Pancreas (tissue), 10 donors: ENCODE measurements at regions not wholly inside any gene's neighbourhood (a gene's known extent, or its start where the extent isn't known, plus 50 kb on each side); places are given as distances from the start of the nearest gene placed in this dataset.

Experiments used
- ATAC-seq, 4 donors: fragments of 200-7000 bp; cut with Tn5 transposase; one replicate each; pipeline versions ENCODE4 v1.8.0 to v1.9.1; 2020; ENCODE audit warnings: mild to moderate bottlenecking in 4 of 4, moderate library complexity in 4 of 4
- DNase-seq, 6 donors: peaks; one replicate each; pipeline ENCODE4 v3.0.0-alpha.2; 2020
- FAIRE-seq: peaks from 2 replicates; lab custom pipeline; 2012; peaks lifted over from hg19 to GRCh38; lab: Jason Lieb, UNC
- H3K27ac ChIP-seq, 4 donors: fragments of 200-600 bp; sonication (generic); 1 replicate in 3 of 4; 2 replicates in 1 of 4; pipeline versions ENCODE4 v1.5.0 to v1.8.0; 2020
- H3K27me3 ChIP-seq, 4 donors: fragments of 200-600 bp; one replicate each; pipeline ENCODE4 v1.8.0; 2021
- H3K36me3 ChIP-seq, 3 donors: fragments of 200-600 bp; sonication (generic) in 1 of 3; one replicate each; pipeline versions ENCODE4 v1.5.0 to v1.8.0; 2020 to 2021
- H3K4me1 ChIP-seq, 3 donors: fragments of 200-600 bp; one replicate each; pipeline ENCODE4 v1.8.0; 2021
- H3K4me3 ChIP-seq, 4 donors: fragments of 200-600 bp; sonication (generic) in 2 of 4; one replicate each; pipeline versions ENCODE4 v1.5.0 to v1.8.0; 2020 to 2021
- H3K9me3 ChIP-seq, 4 donors: fragments of 200-600 bp; one replicate each; pipeline ENCODE4 v1.8.0; 2021
- WGBS, 2 donors: extraction: QIAGEN DNeasy Blood & Tissue Kit; methylation state at CpG; one replicate each; pipeline ENCODE4 v1.1.7; 2013; 5-methylcytosine and 5-hydroxymethylcytosine counted together
- intact Hi-C, 3 donors: fragments of 100-400 bp; cut with DNase I; formaldehyde crosslinking; loops; one replicate each; pipeline versions ENCODE4 v1.11.1 to v1.14.2; 2022
- TF ChIP-seq, protein P1 (sequence below), 4 donors: fragments of 200-600 bp; sonication (generic) in 3 of 4; IDR thresholded peaks; one replicate each; pipeline versions ENCODE4 v1.5.0 to v1.8.0; 2021; ENCODE audit warnings: antibody characterized with exemption in 4 of 4
- donor health status: healthy with polysubstance abuse.
- donor health status: DM: no; HTN: no; CAD: no; lungs with moderate emphysema.
- donor health status: DM: no; HTN: no; CAD: no.
- donor health status: control.
- donor health status: control.
- donor health status: Bipolar disorder and iron deficiency.
- donor health status: DM: yes; HTN: yes; CAD: no.
- donor health status: DM: no; HTN: no; CAD: no.
- donor health status: DM: no; HTN: no; CAD: no.
- donor health status: DM: yes; HTN: yes; CAD: no.

GRCh38 chr5:27832886-27833285, 794.5 kb upstream of the CDH9 start:
- Histone ChIP-seq H3K9me3 (no peaks in the 10 kb centered on the region), H3K27ac (no peak overlapping the region), H3K27me3 (no peaks in the 10 kb centered on the region), H3K36me3 (no peaks in the 10 kb centered on the region), H3K4me3 (no peak overlapping the region), H3K4me1 (no peaks in the 10 kb centered on the region)
- WGBS, 2 donors: 75 to 89% methylated on average over 1 of the region's 1 CpG
- TF ChIP-seq, protein P1, sequence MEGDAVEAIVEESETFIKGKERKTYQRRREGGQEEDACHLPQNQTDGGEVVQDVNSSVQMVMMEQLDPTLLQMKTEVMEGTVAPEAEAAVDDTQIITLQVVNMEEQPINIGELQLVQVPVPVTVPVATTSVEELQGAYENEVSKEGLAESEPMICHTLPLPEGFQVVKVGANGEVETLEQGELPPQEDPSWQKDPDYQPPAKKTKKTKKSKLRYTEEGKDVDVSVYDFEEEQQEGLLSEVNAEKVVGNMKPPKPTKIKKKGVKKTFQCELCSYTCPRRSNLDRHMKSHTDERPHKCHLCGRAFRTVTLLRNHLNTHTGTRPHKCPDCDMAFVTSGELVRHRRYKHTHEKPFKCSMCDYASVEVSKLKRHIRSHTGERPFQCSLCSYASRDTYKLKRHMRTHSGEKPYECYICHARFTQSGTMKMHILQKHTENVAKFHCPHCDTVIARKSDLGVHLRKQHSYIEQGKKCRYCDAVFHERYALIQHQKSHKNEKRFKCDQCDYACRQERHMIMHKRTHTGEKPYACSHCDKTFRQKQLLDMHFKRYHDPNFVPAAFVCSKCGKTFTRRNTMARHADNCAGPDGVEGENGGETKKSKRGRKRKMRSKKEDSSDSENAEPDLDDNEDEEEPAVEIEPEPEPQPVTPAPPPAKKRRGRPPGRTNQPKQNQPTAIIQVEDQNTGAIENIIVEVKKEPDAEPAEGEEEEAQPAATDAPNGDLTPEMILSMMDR (IDR thresholded peaks at IDR 0.05): no peak
- DNase-seq (no peak), FAIRE-seq (no peak), ATAC-seq (no peak)
- intact Hi-C loops: no loop called here

DNA sequence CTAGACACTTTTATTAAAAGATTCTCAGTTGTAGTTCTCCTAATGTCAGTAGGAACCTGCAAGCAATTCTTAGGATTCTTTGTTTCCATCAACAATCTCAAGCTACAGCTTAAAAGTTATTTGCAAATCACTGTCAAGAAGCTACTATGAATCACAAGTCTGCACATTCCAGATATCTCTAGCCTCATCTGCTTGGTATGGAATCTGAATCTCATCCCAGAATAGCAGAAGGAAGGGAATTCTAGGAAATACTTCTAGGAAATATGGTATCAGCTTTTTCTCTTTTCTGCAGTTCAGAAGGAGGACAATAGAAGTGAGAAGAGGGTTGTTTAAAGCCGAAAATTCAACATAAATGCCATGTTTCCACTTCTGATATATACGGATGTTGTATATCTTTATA, 792.2 kb upstream of the CDH9 start:
- no peak for FAIRE-seq
- DNase-seq: no peak
- 64 to 81% methylated on average over 2 of the region's 2 CpGs for WGBS, 2 donors
- H3K4me3 ChIP-seq: no peak overlapping the region
- H3K27ac ChIP-seq: no peak overlapping the region
- H3K4me1 ChIP-seq: no peaks in the 10 kb centered on the region
- intact Hi-C loops: no loop called here
- ATAC-seq: no peak
- no peaks in the 10 kb centered on the region for H3K9me3 ChIP-seq
- no peaks in the 10 kb centered on the region for H3K27me3 ChIP-seq
- TF ChIP-seq, protein P1 (IDR thresholded peaks at IDR 0.05): no peak
- H3K36me3 ChIP-seq: no peaks in the 10 kb centered on the region

- intact Hi-C loops: no loop called here
Observed at GRCh38 chr5:27821681-27822080, 783.3 kb upstream of the CDH9 start.

DNA sequence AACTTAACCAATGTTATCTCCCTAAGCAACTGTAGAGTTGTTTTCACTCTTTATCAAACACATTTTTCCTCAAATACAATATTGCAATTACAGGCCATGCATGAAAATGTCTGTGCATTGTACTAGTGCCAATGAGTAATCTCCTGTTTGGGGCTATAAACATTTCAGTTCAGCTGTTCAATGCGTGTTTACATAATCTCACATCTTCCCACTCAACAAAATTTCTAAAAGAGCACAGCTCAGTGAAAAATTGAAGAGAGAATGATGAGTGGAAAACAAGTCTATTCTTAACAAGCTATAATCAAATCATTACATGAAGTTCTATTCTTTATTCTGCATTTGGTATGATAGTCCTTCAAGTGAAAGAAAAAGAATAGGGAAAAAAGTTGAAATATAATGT, 780.5 kb upstream of the CDH9 start:
- no peak overlapping the region for H3K27ac ChIP-seq
- DNase-seq: no peak
- no peaks in the 10 kb centered on the region for H3K9me3 ChIP-seq
- no peak overlapping the region for H3K4me3 ChIP-seq
- intact Hi-C loops: no loop called here
- ATAC-seq: no peak
- H3K36me3 ChIP-seq: no peaks in the 10 kb centered on the region
- TF ChIP-seq, protein P1 (IDR thresholded peaks at IDR 0.05): no peak
- H3K27me3 ChIP-seq: no peaks in the 10 kb centered on the region
- FAIRE-seq: no peak
- 44 to 49% methylated on average over 1 of the region's 1 CpG for WGBS, 2 donors
- H3K4me1 ChIP-seq: no peaks in the 10 kb centered on the region

More at GRCh38 chr5:27821681-27822080, 783.3 kb upstream of the CDH9 start:
- Histone ChIP-seq H3K27me3 (no peaks in the 10 kb centered on the region), H3K4me1 (no peaks in the 10 kb centered on the region), H3K9me3 (no peaks in the 10 kb centered on the region), H3K36me3 (no peaks in the 10 kb centered on the region), H3K27ac (no peak overlapping the region), H3K4me3 (no peak overlapping the region)
- ATAC-seq: no peak
- no peak for DNase-seq
- WGBS, 2 donors: 14 to 22% methylated on average over 2 of the region's 2 CpGs
- FAIRE-seq: no peak
- TF ChIP-seq, protein P1 (IDR thresholded peaks at IDR 0.05): no peak

- TF ChIP-seq, protein P1 (IDR thresholded peaks at IDR 0.05): no peak
- Histone ChIP-seq H3K27ac (no peak overlapping the region), H3K36me3 (no peaks in the 10 kb centered on the region), H3K4me3 (no peak overlapping the region), H3K9me3 (no peaks in the 10 kb centered on the region), H3K27me3 (no peaks in the 10 kb centered on the region), H3K4me1 (no peaks in the 10 kb centered on the region)
- WGBS, 2 donors: 0% methylated on average over 1 of the region's 1 CpG
- DNase-seq (no peak), FAIRE-seq (no peak), ATAC-seq (no peak)
- intact Hi-C loops: no loop called here
Observed at GRCh38 chr5:27814983-27815382, 776.6 kb upstream of the CDH9 start.
